Effector memory CD4-positive, alpha-beta T cell (primary cell): ENCODE measurements at regions not wholly inside any gene's neighbourhood (a gene's known extent, or its start where the extent isn't known, plus 50 kb on each side); places are given as distances from the start of the nearest gene placed in this dataset.
A peak's percentile ranks its signal among the peaks of the same experiment; 100 is the strongest.

Experiments used
- DNase-seq, 3 donors: peaks; one replicate each; pipeline ENCODE4 v3.0.0-alpha.2; 2020
- H3K27ac ChIP-seq: 2 replicates; pipeline ENCODE4 v1.7.0; 2013; ENCODE audit warnings: mild to moderate bottlenecking, low read length, moderate library complexity; ENCODE audit not compliant: insufficient read depth, poor library complexity, severe bottlenecking
- H3K27me3 ChIP-seq: replicated peaks from 2 replicates; pipeline ENCODE4 v1.7.0; 2013; ENCODE audit warnings: mild to moderate bottlenecking, low read length; ENCODE audit not compliant: insufficient read depth, control insufficient read depth, poor library complexity, severe bottlenecking
- H3K36me3 ChIP-seq: 2 replicates; pipeline ENCODE4 v1.7.0; 2013; ENCODE audit warnings: mild to moderate bottlenecking, low read length, moderate library complexity; ENCODE audit not compliant: control insufficient read depth, insufficient read depth
- H3K4me1 ChIP-seq: 2 replicates; pipeline ENCODE4 v1.7.0; 2013; ENCODE audit warnings: low read length, mild to moderate bottlenecking; ENCODE audit not compliant: control insufficient read depth, insufficient read depth, poor library complexity, severe bottlenecking
- H3K4me3 ChIP-seq: 2 replicates; pipeline ENCODE4 v1.7.0; 2013; ENCODE audit warnings: low read length, low read depth, mild to moderate bottlenecking; ENCODE audit not compliant: insufficient read depth, poor library complexity, severe bottlenecking
- H3K9me3 ChIP-seq: 2 replicates; pipeline ENCODE4 v1.7.0; 2013; ENCODE audit warnings: mild to moderate bottlenecking, low read length, moderate library complexity; ENCODE audit not compliant: control insufficient read depth

DNA sequence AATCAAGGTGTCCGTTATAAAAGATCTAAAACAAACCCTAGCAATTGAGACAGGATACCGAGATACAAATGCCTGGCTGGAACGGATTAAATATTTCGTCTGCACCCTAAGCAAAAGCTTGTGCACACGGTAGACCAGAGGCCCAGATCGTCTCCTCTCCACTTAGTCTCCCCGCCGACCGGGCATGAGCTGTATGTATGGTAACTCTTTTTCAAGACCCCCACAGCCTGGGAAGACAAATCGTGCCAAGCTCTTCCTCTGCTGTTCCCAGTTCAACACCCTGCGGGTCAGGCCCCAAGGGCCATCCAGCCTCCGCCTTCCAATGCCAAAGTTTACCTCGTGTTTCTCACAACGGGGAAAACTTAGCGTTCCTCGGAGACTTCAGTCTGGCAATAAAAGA is 285.7 kb upstream of the GALNT17 start:
- Histone ChIP-seq H3K36me3 (no peaks in the 10 kb centered on the region), H3K27ac (no peak overlapping the region), H3K4me1 (no peaks in the 10 kb centered on the region), H3K4me3 (no peak overlapping the region), H3K27me3 (no peaks in the 10 kb centered on the region), H3K9me3 (no peaks in the 10 kb centered on the region)
- no peak for DNase-seq

- no peak for DNase-seq
- H3K9me3 ChIP-seq: no peaks in the 10 kb centered on the region
- H3K27ac ChIP-seq: no peak overlapping the region
- H3K4me1 ChIP-seq: no peaks in the 10 kb centered on the region
- H3K36me3 ChIP-seq: no peaks in the 10 kb centered on the region
- no peaks in the 10 kb centered on the region for H3K27me3 ChIP-seq
- no peak overlapping the region for H3K4me3 ChIP-seq
These were observed 282.2 kb upstream of the GALNT17 start for GRCh38 chr7:70849580-70850235.

- H3K4me3 ChIP-seq: no peak overlapping the region
- no peaks in the 10 kb centered on the region for H3K4me1 ChIP-seq
- H3K9me3 ChIP-seq: no peaks in the 10 kb centered on the region
- no peaks in the 10 kb centered on the region for H3K36me3 ChIP-seq
- H3K27ac ChIP-seq: no peak overlapping the region
- H3K27me3 ChIP-seq: no peaks in the 10 kb centered on the region
- DNase-seq: no peak
These were observed 276.6 kb upstream of the GALNT17 start for GRCh38 chr7:70855373-70855772.

GRCh38 chr7:70856901-70857630 is 274.9 kb upstream of the GALNT17 start:
- H3K27ac ChIP-seq: no peak overlapping the region
- no peaks in the 10 kb centered on the region for H3K9me3 ChIP-seq
- H3K4me1 ChIP-seq: no peaks in the 10 kb centered on the region
- peak in 1 of 3 donors; percentile 36 for DNase-seq
- H3K4me3 ChIP-seq: no peak overlapping the region
- no peaks in the 10 kb centered on the region for H3K36me3 ChIP-seq
- no peaks in the 10 kb centered on the region for H3K27me3 ChIP-seq

DNA sequence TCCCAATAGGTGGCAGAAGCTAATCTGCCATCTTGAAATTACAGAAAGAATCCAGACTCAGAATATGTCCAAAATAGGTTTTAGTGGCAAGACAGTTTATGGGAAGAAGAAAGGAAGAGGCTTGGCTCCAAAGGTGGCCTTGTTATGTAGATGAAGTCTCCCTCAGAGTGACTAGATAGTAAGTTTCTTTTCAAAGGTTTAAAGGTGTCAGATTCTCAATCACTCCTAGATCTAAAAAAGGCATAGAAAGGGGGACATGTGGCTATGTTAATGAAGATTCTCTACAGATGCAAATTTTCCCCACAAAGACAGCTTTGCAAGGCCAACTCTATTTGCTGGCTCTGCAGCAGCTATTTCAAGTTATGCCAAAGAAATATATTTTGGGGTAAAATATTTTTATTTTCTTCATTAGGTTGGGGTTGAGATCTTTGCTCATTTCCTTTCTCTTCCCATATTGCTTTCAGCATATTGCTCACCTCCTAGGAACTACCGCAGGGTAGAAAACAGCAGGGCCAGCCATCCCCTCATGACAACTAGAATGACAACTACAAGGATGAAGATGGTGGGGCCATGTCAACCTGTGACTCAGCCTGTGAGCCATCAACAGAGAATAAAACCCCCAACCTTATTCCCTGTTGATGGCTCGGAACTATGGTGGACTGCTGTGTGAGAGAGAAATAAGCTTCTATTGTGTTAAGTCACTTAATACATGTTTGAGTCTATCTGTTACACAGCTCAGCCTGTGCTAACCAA is 274.0 kb upstream of the GALNT17 start:
- H3K4me1 ChIP-seq: no peaks in the 10 kb centered on the region
- DNase-seq: no peak

DNA sequence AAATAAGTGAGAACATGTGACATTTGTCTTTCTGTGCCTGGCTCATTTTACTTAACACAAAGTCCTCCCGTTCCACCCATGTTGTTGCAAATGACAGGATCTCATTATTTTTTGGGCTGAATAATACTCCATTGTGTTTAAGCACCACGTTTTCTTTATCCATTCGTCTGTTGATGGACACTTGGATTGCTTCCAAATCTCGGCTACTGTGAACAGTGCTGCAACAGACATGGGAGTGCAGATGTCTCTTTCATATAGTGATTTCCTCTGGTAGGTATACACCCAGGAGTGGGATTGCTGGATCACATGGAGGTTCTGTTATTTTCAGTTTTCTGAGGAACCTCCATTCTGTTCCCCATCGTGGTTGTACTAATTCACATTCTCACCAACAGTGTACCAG is 264.4 kb upstream of the GALNT17 start:
- no peaks in the 10 kb centered on the region for H3K4me1 ChIP-seq
- DNase-seq: no peak
- H3K4me3 ChIP-seq: no peak overlapping the region
- H3K27ac ChIP-seq: no peak overlapping the region
- no peaks in the 10 kb centered on the region for H3K36me3 ChIP-seq
- no peaks in the 10 kb centered on the region for H3K9me3 ChIP-seq
- H3K27me3 ChIP-seq: no peaks in the 10 kb centered on the region

More for the DNA sequence above, 274.0 kb upstream of the GALNT17 start:
- H3K4me3 ChIP-seq: no peak overlapping the region
- no peaks in the 10 kb centered on the region for H3K27me3 ChIP-seq
- H3K9me3 ChIP-seq: no peaks in the 10 kb centered on the region
- H3K36me3 ChIP-seq: no peaks in the 10 kb centered on the region
- H3K27ac ChIP-seq: no peak overlapping the region

DNA sequence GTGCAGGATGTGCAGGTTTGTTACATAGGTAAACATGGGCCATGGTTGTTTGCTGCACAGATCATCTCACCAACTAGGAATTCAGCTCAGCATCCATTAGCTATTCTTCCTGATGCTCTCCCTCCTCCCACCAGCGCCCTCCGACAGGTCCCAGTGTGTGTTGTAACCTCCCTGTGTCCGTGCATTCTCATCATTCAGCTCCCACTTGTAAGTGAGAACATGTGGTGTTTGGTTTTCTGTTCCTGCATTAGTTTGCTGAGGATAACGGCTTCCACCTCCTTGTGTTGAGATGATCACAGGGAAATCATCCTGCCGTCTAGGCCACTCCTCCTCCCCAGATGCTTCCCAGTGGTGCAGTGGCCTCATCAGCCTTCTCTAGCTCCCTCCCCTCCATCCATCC is 261.6 kb upstream of the GALNT17 start:
- no peaks in the 10 kb centered on the region for H3K27me3 ChIP-seq

DNA sequence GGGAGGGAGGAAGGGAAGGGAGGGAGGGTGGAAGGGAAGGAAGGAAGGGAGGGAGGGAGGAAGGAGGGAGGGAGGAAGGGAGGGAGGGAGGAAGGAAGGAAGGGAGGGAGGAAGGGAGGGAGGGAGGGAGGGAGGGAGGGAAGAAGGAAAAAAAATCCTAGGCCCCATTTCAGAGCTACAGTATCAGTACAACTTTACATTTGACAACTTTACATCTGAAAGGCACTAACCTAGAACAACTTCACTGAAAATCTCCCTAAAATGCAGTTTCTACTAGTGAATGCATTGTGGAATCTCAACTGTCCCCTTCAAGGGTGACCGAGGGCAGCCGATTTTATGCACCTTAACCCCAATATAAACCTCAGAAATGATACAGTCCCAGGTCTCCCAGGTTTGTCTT is 259.8 kb upstream of the GALNT17 start:
- Histone ChIP-seq H3K9me3 (no peaks in the 10 kb centered on the region), H3K36me3 (no peaks in the 10 kb centered on the region), H3K4me1 (no peaks in the 10 kb centered on the region), H3K27me3 (no peaks in the 10 kb centered on the region), H3K27ac (no peak overlapping the region), H3K4me3 (no peak overlapping the region)
- DNase-seq: no peak

More for the DNA sequence above, 261.6 kb upstream of the GALNT17 start:
- DNase-seq: no peak
- Histone ChIP-seq H3K27ac (no peak overlapping the region), H3K4me3 (no peak overlapping the region), H3K36me3 (no peaks in the 10 kb centered on the region), H3K4me1 (no peaks in the 10 kb centered on the region), H3K9me3 (no peaks in the 10 kb centered on the region)

DNA sequence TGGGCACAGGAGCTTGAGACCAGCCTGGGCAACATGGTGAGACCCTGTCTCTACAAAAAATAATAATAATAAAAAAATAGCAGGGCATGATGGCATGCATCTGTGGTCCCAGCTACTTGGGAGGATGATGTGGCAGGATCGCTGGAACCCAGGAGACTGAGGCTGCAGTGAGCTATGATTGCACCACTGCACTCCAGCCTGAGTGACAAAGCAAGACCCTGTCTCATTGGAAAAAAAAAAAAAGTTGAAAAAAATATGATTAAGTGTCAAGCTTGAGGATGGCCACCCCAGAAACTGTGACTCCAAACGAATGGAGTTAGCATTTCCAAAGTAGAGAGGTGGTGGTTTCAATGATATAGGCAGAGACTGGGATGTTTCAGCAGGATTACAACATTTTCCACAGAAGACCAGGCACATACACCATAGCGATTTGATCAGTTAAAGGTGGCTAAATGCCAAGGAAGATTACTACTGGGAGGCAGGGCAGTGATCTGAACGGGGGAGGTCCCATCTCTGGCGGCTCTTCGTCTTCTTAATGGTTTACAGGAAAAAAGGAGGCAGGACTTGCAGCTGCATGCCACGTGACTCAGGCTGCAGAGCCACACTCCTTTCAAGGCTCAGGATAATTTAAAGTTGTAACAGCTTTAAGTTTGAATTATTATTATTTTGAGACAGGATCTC is 250.6 kb upstream of the GALNT17 start:
- Histone ChIP-seq H3K27ac (no peak overlapping the region), H3K4me1 (no peaks in the 10 kb centered on the region), H3K27me3 (no peaks in the 10 kb centered on the region), H3K36me3 (no peaks in the 10 kb centered on the region), H3K9me3 (no peaks in the 10 kb centered on the region), H3K4me3 (no peak overlapping the region)
- no peak for DNase-seq
